ENCODE measurements at regions not wholly inside any gene's neighbourhood (a gene's known extent, or its start where the extent isn't known, plus 50 kb on each side); places are given as distances from the start of the nearest gene placed in this dataset.

- DNase-seq: no peak
Measured at GRCh38 chr9:18216376-18216775, 257.6 kb upstream of the ADAMTSL1 start.

- no peak for DNase-seq
Measured at GRCh38 chr9:18228101-18228500, 245.9 kb upstream of the ADAMTSL1 start.

GRCh38 chr9:18229992-18230676, 243.8 kb upstream of the ADAMTSL1 start:
- no peak for DNase-seq

- DNase-seq: no peak
Measured at GRCh38 chr9:18233311-18233710, 240.6 kb upstream of the ADAMTSL1 start.

- DNase-seq: no peak
Measured at GRCh38 chr9:18233776-18234445, 240.0 kb upstream of the ADAMTSL1 start.

GRCh38 chr9:18235181-18235908, 238.6 kb upstream of the ADAMTSL1 start:
- no peak for DNase-seq

- no peak for DNase-seq
Measured at GRCh38 chr9:18236336-18236735, 237.6 kb upstream of the ADAMTSL1 start.

GRCh38 chr9:18237776-18238175, 236.2 kb upstream of the ADAMTSL1 start:
- DNase-seq: no peak

- DNase-seq: no peak
Measured at GRCh38 chr9:18238254-18238653, 235.7 kb upstream of the ADAMTSL1 start.

DNA sequence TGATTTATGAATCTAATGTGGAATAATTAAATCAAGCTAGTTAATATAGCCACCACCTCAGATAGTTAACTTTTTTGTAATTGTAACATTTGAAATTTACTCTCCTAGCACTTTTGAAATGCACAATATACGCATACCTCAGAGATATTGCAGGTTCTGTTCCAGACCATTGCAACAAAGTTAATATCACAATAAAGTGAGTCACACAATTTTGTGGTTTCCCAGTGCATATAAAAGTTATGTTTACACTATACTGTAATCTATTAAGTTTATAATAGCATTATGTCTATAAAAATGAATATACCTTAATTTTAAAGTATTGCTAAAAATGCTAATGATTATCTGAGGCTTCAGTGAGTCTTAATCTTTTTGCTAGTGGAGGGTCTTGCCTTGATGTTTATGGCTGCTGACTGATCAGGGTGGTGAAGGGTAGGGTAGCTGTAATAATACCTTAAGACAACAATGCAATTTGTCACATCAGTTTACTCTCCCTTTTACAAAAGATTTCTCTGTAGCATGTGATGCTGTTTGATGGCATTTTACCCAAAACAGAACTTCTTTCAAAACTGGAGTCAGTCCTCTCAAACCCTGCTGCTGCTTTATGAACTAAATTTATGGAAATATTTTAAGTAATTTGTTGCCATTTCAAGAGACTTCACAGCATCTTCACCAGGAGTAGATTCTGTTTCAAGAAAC, 235.1 kb upstream of the ADAMTSL1 start:
- no peak for DNase-seq

GRCh38 chr9:18240213-18240612, 233.7 kb upstream of the ADAMTSL1 start:
- DNase-seq: no peak

DNA sequence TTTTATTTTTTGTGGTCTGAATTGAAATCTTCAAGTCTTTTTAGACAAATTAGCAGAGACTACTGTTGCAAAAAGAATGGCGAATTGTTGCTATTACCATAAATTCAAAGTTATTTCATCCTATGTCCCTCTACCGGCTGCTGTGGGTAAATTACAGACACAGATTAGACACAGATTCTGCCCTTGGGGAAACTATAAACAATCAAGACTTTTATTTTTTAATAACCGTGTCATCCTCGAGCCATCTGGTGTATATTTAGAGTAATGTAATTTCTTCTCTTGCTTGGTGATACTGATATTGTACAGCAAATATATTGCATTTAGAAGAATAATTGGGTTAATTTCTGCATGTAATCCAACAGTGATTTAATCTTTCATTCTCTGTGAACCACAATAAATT, 228.0 kb upstream of the ADAMTSL1 start:
- DNase-seq: no peak

- DNase-seq: no peak
Measured at GRCh38 chr9:18250053-18250452, 223.9 kb upstream of the ADAMTSL1 start.

GRCh38 chr9:18253950-18254349, 220.0 kb upstream of the ADAMTSL1 start:
- DNase-seq: no peak

- peak in 53 of 56 donors; percentile 2 to 81 (median 51) for DNase-seq
Measured at GRCh38 chr9:18255158-18255629, 218.8 kb upstream of the ADAMTSL1 start.

DNA sequence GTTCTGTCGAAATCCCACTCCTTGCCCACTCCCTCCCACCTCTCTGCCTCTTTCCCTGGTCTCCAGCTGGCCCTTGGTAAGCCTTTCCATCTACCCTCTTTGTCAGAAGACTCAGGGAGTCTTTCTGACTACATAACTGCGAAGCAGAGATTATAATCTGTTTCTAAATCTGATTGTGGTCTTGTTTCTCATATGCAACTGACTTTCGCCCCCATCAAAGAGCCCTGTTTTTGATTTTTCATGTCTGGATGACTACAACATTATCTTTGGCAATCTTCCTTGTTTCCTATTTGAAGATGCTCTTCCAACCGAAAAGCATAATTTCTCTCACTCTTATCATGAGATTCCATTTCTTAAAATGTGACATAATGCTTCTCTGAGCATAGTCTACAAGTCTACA, 218.2 kb upstream of the ADAMTSL1 start:
- DNase-seq: no peak

DNA sequence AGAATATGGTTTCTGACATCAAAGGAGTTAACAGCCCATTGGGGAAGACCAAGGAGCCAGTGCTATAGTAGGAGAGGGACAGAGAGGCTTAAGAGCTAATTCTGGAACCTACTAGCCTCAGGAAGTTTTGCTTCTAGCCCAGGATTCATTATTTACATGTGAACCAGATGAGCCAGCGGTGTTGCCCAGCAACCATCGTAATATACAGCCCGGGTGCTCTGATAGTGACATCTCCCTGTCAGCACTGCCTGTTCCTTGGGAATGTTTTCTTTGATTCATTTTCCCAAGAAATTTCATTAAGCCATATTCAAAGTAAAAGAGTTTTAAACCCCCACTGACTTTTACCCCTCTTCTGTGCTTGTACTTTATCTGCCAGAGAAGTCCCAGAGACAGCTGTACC, 217.4 kb upstream of the ADAMTSL1 start:
- DNase-seq: no peak

- DNase-seq: no peak
Measured at GRCh38 chr9:18260521-18260920, 213.4 kb upstream of the ADAMTSL1 start.

DNA sequence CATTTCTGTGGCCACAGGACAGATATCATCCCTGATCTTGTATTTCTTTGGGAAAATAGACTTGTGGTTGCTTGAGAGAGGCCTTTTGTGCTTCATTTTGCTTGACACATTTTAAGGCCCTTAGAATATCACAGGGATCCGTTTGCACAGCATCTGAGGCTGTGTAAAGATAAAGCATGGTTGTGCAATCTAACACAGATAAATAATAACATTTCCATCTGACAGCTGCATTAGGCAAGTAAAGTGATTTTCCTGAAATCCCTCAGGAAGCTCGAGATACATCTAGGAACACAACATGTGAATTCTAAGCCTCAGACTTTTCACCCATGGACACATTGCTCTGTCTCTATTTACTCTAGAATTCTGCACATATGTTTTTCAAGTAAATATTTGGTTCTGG, 212.8 kb upstream of the ADAMTSL1 start:
- no peak for DNase-seq

- no peak for DNase-seq
Measured at GRCh38 chr9:18263377-18263776, 210.6 kb upstream of the ADAMTSL1 start.

GRCh38 chr9:18268381-18268780, 205.6 kb upstream of the ADAMTSL1 start:
- DNase-seq: no peak

GRCh38 chr9:18269561-18269960, 204.4 kb upstream of the ADAMTSL1 start:
- no peak for DNase-seq
